ENCODE measurements at regions not wholly inside any gene's neighbourhood (a gene's known extent, or its start where the extent isn't known, plus 50 kb on each side); places are given as distances from the start of the nearest gene placed in this dataset.

DNA sequence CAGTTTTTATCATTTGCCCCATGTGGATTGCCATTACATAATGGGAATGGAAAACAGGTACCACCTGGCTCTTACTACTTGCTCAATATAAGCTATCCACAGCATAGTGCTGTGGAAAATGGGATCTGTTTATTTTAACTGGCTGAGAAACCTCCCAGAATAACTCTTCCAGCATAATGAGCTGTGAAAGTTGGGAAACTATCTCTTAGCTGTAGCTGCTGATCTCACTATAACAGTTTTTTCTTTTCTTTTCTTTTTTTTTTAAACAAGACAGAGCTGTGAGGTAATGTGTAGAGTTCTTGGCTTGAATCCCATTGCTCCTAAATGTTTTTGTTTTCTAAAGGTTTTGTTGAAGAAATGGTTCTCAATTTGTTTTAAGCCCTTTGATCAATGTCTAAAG is 988.3 kb downstream of the PCDH19 start:
- Mint-ChIP-seq H3K4me1 (no peaks in the 10 kb centered on the region), H3K27ac (no peak overlapping the region), H3K4me3 (no peak overlapping the region), H3K36me3 (ENCODE audit: low read depth) (no peaks in the 10 kb centered on the region), H3K9me3 (peaks cover 2% of the 10 kb centered on the region), H3K27me3 (ENCODE audit: insufficient read depth) (no peaks in the 10 kb centered on the region)
- Histone ChIP-seq H3K27me3 (ENCODE audit: control insufficient read depth, insufficient read depth, low read length, poor library complexity, severe bottlenecking) (no peaks in the 10 kb centered on the region), H3K36me3 (ENCODE audit: control insufficient read depth, insufficient read depth, low read length) (no peaks in the 10 kb centered on the region), H3K27ac (ENCODE audit: low read depth, low read length) (no peak overlapping the region), H3K4me3 (ENCODE audit: low read length) (no peak overlapping the region), H3K4me1 (ENCODE audit: control insufficient read depth, insufficient read depth, low read length) (no peaks in the 10 kb centered on the region), H3K9me3 (ENCODE audit: control insufficient read depth, low read length) (no peaks in the 10 kb centered on the region), H3K9ac (ENCODE audit: extremely low read depth, low read length, poor library complexity, severe bottlenecking) (no peak overlapping the region)
- TF ChIP-seq, protein P1, sequence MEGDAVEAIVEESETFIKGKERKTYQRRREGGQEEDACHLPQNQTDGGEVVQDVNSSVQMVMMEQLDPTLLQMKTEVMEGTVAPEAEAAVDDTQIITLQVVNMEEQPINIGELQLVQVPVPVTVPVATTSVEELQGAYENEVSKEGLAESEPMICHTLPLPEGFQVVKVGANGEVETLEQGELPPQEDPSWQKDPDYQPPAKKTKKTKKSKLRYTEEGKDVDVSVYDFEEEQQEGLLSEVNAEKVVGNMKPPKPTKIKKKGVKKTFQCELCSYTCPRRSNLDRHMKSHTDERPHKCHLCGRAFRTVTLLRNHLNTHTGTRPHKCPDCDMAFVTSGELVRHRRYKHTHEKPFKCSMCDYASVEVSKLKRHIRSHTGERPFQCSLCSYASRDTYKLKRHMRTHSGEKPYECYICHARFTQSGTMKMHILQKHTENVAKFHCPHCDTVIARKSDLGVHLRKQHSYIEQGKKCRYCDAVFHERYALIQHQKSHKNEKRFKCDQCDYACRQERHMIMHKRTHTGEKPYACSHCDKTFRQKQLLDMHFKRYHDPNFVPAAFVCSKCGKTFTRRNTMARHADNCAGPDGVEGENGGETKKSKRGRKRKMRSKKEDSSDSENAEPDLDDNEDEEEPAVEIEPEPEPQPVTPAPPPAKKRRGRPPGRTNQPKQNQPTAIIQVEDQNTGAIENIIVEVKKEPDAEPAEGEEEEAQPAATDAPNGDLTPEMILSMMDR (conservative IDR thresholded peaks at IDR 0.05): no peak
- no peak for DNase-seq

DNA sequence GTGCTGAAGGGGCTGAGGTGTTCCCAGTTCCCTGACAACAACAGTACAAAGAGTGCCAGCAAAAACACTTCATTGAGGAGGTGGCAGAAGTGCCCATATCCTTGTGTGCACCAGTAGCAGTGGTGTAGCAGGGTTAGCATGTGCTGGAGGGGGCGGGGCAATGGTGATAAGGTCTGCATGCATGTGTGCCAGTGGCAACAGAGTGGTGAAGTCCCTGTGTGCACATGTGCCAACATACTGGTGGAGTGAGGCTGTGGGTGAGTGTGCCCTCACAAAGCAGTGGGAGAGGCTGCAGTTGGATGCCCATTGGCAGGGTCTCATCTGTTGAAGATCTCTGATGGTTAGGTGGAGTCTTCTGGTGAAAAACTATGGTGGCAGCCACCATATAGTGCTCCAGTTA is 994.6 kb downstream of the PCDH19 start:
- H3K9me3 Mint-ChIP-seq: no peaks in the 10 kb centered on the region

DNA sequence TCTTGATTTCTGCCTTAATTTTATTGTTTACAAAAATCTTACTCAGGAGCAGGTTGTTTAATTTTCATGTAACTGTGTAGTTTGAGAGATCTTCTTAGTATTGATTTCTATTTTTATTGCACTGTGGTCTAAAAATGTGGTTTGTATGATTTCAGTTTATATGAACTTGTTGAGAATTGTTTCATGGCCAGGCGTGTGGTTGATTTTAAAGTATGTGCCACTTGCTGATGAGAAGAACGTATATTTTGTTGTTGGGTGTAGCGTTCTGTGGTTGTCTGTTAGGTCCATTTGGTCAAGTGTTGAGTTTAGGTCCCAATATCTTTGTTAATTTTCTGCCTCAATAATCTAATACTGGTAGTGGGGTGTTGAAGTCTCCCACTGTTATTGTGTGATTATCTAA is 996.8 kb downstream of the PCDH19 start:
- Mint-ChIP-seq H3K36me3 (ENCODE audit: low read depth) (no peaks in the 10 kb centered on the region), H3K9me3 (no peaks in the 10 kb centered on the region), H3K27ac (no peak overlapping the region), H3K4me3 (no peak overlapping the region), H3K4me1 (no peaks in the 10 kb centered on the region), H3K27me3 (ENCODE audit: insufficient read depth) (no peaks in the 10 kb centered on the region)
- WGBS, 2 experiments (ENCODE audit: insufficient coverage in 1 of 2, insufficient read length in 1 of 2): 67% methylated on average over 1 of the region's 3 CpGs; no CpG with 5 or more reads in 1 of the 2 experiments
- no peaks in the 10 kb centered on the region for H3K27me3 ChIP-seq (ENCODE audit: control insufficient read depth, insufficient read depth, low read length, poor library complexity, severe bottlenecking)
- no peak overlapping the region for H3K27ac ChIP-seq (ENCODE audit: low read depth, low read length)
- DNase-seq: no peak
- no peaks in the 10 kb centered on the region for H3K36me3 ChIP-seq (ENCODE audit: control insufficient read depth, insufficient read depth, low read length)
- no peak overlapping the region for H3K4me3 ChIP-seq (ENCODE audit: low read length)
- no peak overlapping the region for H3K9ac ChIP-seq (ENCODE audit: extremely low read depth, low read length, poor library complexity, severe bottlenecking)
- TF ChIP-seq, protein P1 (conservative IDR thresholded peaks at IDR 0.05): no peak
- no peaks in the 10 kb centered on the region for H3K4me1 ChIP-seq (ENCODE audit: control insufficient read depth, insufficient read depth, low read length)
- H3K9me3 ChIP-seq (ENCODE audit: control insufficient read depth, low read length): no peaks in the 10 kb centered on the region

More for the DNA sequence above, 994.6 kb downstream of the PCDH19 start:
- TF ChIP-seq, protein P1 (conservative IDR thresholded peaks at IDR 0.05): no peak
- Mint-ChIP-seq H3K4me1 (no peaks in the 10 kb centered on the region), H3K36me3 (ENCODE audit: low read depth) (no peaks in the 10 kb centered on the region), H3K27ac (no peak overlapping the region), H3K4me3 (no peak overlapping the region), H3K27me3 (ENCODE audit: insufficient read depth) (no peaks in the 10 kb centered on the region)
- H3K4me3 ChIP-seq (ENCODE audit: low read length): no peak overlapping the region
- whole genome bisulfite sequencing, 2 experiments (ENCODE audit: insufficient coverage in 1 of 2, insufficient read length in 1 of 2): 100% methylated on average over 1 of the region's 1 CpG; no CpG with 5 or more reads in 1 of the 2 experiments
- H3K27me3 ChIP-seq (ENCODE audit: control insufficient read depth, insufficient read depth, low read length, poor library complexity, severe bottlenecking): no peaks in the 10 kb centered on the region
- H3K36me3 ChIP-seq (ENCODE audit: control insufficient read depth, insufficient read depth, low read length): no peaks in the 10 kb centered on the region
- H3K27ac ChIP-seq (ENCODE audit: low read depth, low read length): no peak overlapping the region
- no peak overlapping the region for H3K9ac ChIP-seq (ENCODE audit: extremely low read depth, low read length, poor library complexity, severe bottlenecking)
- no peak for DNase-seq
- H3K9me3 ChIP-seq (ENCODE audit: control insufficient read depth, low read length): no peaks in the 10 kb centered on the region
- no peaks in the 10 kb centered on the region for H3K4me1 ChIP-seq (ENCODE audit: control insufficient read depth, insufficient read depth, low read length)

All from endodermal cell (in vitro differentiated cells).